OCI-LY3 (cell line): ENCODE measurements at regions not wholly inside any gene's neighbourhood (a gene's known extent, or its start where the extent isn't known, plus 50 kb on each side); places are given as distances from the start of the nearest gene placed in this dataset.

Experiments used
- H2AFZ ChIP-seq: fragments of 200-600, 300-600 bp; shearing (Covaris generic); 2 replicates; pipeline ENCODE4 v1.6.0; 2014; ENCODE audit warnings: antibody characterized with exemption, low read depth, low read length
- H3K27ac ChIP-seq: fragments of 200-600, 300-600 bp; sonication (generic); 2 replicates; pipeline ENCODE4 v1.5.1; 2014; ENCODE audit warnings: mild to moderate bottlenecking, low read length, moderate library complexity, mixed read lengths
- H3K27me3 ChIP-seq: fragments of 200-600, 300-600 bp; sonication (generic); 2 replicates; pipeline ENCODE4 v1.6.1; 2014; ENCODE audit warnings: low read depth, low read length, mixed read lengths
- H3K36me3 ChIP-seq: fragments of 200-600, 300-600 bp; sonication (generic); replicated peaks from 2 replicates; pipeline ENCODE3; 2014; ENCODE audit warnings: low read depth, low read length, mixed read lengths
- H3K4me1 ChIP-seq: fragments of 300-600, 200-600 bp; sonication (generic); 2 replicates; pipeline ENCODE4 v1.6.1; 2014; ENCODE audit warnings: low read length, mixed read lengths
- H3K4me2 ChIP-seq: fragments of 200-600, 300-600 bp; sonication (generic); 2 replicates; pipeline ENCODE4 v1.6.1; 2014; ENCODE audit warnings: low read length, mixed read lengths
- H3K4me3 ChIP-seq: fragments of 300-600, 200-600 bp; sonication (generic); 2 replicates; pipeline ENCODE4 v1.5.1; 2014; ENCODE audit warnings: antibody characterized with exemption, mild to moderate bottlenecking, low read length, moderate library complexity
- H3K79me2 ChIP-seq: fragments of 300-600, 200-600 bp; shearing (Covaris generic); 2 replicates; pipeline ENCODE4 v1.6.1; 2014; ENCODE audit warnings: mild to moderate bottlenecking, low read length, mixed read lengths
- H3K9ac ChIP-seq: fragments of 300-600, 200-600 bp; shearing (Covaris generic); 2 replicates; pipeline ENCODE4 v1.6.0; 2014; ENCODE audit warnings: mild to moderate bottlenecking, low read length, moderate library complexity
- H3K9me3 ChIP-seq: fragments of 200-600, 300-600 bp; shearing (Covaris generic); 2 replicates; pipeline ENCODE4 v1.6.1; 2014; ENCODE audit warnings: low read length, mixed read lengths; ENCODE audit not compliant: insufficient read depth
- H4K20me1 ChIP-seq: fragments of 200-600, 300-600 bp; sonication (generic); 2 replicates; pipeline ENCODE4 v1.6.1; 2016; ENCODE audit warnings: low read length, mixed read lengths; ENCODE audit not compliant: insufficient read depth
- CTCF ChIP-seq: fragments of 200-600, 300-600 bp; sonication (generic); IDR thresholded peaks from 2 replicates; pipeline ENCODE4 v1.5.1; 2014; ENCODE audit warnings: antibody characterized with exemption, low read length, low read depth
- EZH2phosphoT487 ChIP-seq: fragments of 200-600 bp; shearing (Covaris generic); IDR thresholded peaks from 2 replicates; pipeline ENCODE4 v1.6.1; 2018; ENCODE audit warnings: antibody characterized with exemption, mixed run types, low read depth

- no peaks in the 10 kb centered on the region for H3K36me3 ChIP-seq
- no peaks in the 10 kb centered on the region for H3K9me3 ChIP-seq
- H3K4me1 ChIP-seq: no peaks in the 10 kb centered on the region; the same call in 1 of the 2 replicates
- H3K4me2 ChIP-seq: no peak overlapping the region
- no peak overlapping the region for H3K27ac ChIP-seq
- H4K20me1 ChIP-seq: no peaks in the 10 kb centered on the region
- H3K79me2 ChIP-seq: no peaks in the 10 kb centered on the region
- H2AFZ ChIP-seq: no peak overlapping the region
- no peak overlapping the region for H3K4me3 ChIP-seq
- peaks cover 14% of the 10 kb centered on the region; the same call in 1 of the 2 replicates for H3K27me3 ChIP-seq
- TF ChIP-seq EZH2phosphoT487: no peak
- no peak for TF ChIP-seq CTCF
- H3K9ac ChIP-seq: no peak overlapping the region
Observed at GRCh38 chr13:97751477-97751876, 202.0 kb upstream of the IPO5 start.

DNA sequence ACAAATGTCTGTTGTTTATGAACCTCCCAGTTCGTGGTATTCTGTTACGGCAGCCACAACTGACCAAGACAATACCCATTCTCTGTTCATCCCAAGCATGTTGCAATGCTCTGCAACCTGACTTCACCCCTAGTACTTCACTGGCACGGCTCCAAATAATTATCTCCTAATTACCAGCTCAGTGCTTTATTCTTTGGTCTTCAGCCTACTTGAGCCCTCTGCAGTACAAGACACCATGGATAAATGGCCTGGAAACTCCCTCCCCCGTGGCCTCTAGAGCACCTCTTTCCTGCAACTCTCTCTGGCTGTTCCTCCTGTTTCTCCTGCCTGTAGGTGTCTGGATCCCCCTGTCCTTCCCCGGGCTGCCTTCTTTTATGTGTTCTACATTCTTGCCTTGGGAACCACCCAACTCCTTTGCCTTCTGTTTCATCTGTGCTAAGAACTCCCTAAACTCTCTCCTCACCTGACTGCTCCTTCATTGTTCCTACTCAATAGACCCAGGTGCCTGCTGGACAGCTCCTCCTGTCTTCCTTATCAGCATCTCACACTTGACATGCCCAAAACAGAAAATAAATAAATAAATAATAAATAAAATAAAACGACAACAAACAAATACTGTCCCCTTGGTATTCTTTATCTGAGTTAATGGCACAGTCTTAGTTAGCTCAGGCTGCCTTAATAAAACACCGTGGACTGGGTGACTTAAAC, 200.4 kb upstream of the IPO5 start:
- Histone ChIP-seq H3K4me1 (no peaks in the 10 kb centered on the region; the same call in 1 of the 2 replicates), H3K9me3 (no peaks in the 10 kb centered on the region), H3K79me2 (no peaks in the 10 kb centered on the region), H3K27me3 (peaks cover 23% of the 10 kb centered on the region; the same call in 1 of the 2 replicates), H2AFZ (no peak overlapping the region), H3K36me3 (no peaks in the 10 kb centered on the region), H3K4me3 (no peak overlapping the region), H4K20me1 (no peaks in the 10 kb centered on the region), H3K27ac (no peak overlapping the region), H3K4me2 (no peak overlapping the region), H3K9ac (no peak overlapping the region)
- TF ChIP-seq EZH2phosphoT487 (no peak), CTCF (no peak)

DNA sequence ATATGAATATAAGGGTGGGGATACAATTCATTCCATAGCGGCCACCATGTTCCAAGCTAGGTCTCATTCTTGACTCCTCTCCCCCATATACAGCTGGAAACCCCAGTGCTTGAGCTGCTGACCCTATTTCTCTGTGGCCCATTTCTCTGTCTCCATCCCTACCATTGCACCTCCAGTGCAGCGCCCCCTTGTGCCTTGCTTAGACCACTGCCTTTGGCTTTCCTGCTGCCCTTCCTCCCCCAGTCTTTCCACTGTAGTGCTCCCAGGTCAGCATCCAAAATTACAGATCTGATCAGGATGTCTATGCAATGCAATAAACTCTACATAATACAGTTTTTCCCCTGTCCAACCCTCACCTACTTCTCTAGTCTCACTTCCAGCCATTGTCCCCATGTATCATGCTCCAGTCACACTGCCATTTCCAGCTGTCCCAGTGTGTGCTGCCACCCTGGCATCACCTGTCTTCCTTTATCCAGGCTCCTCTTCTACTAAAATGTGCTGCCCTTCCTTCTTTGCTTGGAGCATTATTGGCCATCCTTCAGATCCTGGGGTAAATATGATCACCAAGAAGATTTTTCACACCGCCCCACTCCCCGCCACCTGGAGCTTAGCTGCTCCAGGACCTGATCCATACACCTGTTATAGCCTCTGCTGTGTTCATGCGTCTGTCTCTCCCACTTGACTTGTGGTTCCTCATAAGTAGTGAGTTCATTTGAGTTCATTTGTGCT, 199.4 kb upstream of the IPO5 start:
- Histone ChIP-seq H3K4me3 (no peak overlapping the region), H3K4me2 (no peak overlapping the region), H3K9me3 (no peaks in the 10 kb centered on the region), H3K36me3 (no peaks in the 10 kb centered on the region), H3K9ac (no peak overlapping the region), H3K4me1 (no peaks in the 10 kb centered on the region; the same call in 1 of the 2 replicates), H3K27ac (no peak overlapping the region), H2AFZ (no peak overlapping the region), H4K20me1 (no peaks in the 10 kb centered on the region), H3K27me3 (peaks cover 26% of the 10 kb centered on the region; the same call in 1 of the 2 replicates), H3K79me2 (no peaks in the 10 kb centered on the region)
- no peak for TF ChIP-seq EZH2phosphoT487
- peak; percentile 30; the same call in 1 of the 2 replicates for TF ChIP-seq CTCF

GRCh38 chr13:97757807-97758206, 195.7 kb upstream of the IPO5 start:
- Histone ChIP-seq H3K4me3 (no peak overlapping the region), H3K9ac (no peak overlapping the region), H3K4me2 (no peak overlapping the region), H3K9me3 (no peaks in the 10 kb centered on the region), H3K79me2 (no peaks in the 10 kb centered on the region), H3K36me3 (no peaks in the 10 kb centered on the region), H2AFZ (no peak overlapping the region), H3K27me3 (peaks cover 31% of the 10 kb centered on the region), H4K20me1 (no peaks in the 10 kb centered on the region), H3K27ac (no peak overlapping the region), H3K4me1 (no peaks in the 10 kb centered on the region; the same call in 1 of the 2 replicates)
- TF ChIP-seq CTCF: no peak
- TF ChIP-seq EZH2phosphoT487: no peak
